ENCODE measurements at regions not wholly inside any gene's neighbourhood (a gene's known extent, or its start where the extent isn't known, plus 50 kb on each side); places are given as distances from the start of the nearest gene placed in this dataset.

DNA sequence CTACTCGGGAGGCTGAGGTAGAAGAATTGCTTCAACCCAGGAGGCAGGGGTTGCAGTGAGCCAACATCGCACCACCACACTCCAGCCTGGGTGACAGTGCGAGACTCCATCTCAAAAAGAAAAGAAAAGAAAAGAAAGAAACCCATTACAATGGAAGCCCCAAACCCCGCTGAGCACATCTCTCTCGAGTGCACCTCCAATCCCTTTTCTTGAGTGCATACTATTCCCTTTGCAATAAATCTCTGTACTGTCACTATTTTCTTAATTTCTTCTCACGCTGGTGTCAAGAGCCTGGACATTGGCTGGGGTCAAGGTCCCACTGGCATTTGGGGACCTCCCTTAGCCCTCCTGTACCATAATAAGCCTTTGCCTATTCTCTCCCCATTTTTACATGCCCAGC, 398.4 kb upstream of the EEF2KMT start:
- TF ChIP-seq, protein P1, sequence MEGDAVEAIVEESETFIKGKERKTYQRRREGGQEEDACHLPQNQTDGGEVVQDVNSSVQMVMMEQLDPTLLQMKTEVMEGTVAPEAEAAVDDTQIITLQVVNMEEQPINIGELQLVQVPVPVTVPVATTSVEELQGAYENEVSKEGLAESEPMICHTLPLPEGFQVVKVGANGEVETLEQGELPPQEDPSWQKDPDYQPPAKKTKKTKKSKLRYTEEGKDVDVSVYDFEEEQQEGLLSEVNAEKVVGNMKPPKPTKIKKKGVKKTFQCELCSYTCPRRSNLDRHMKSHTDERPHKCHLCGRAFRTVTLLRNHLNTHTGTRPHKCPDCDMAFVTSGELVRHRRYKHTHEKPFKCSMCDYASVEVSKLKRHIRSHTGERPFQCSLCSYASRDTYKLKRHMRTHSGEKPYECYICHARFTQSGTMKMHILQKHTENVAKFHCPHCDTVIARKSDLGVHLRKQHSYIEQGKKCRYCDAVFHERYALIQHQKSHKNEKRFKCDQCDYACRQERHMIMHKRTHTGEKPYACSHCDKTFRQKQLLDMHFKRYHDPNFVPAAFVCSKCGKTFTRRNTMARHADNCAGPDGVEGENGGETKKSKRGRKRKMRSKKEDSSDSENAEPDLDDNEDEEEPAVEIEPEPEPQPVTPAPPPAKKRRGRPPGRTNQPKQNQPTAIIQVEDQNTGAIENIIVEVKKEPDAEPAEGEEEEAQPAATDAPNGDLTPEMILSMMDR (IDR thresholded peaks at IDR 0.05; ENCODE audit: extremely low read depth in 1 of 2, insufficient read depth in 1 of 2, low read depth in 1 of 2, low read length in 2 of 2): no peak
- TF ChIP-seq POLR2A (IDR thresholded peaks at IDR 0.05; ENCODE audit: low read depth, low read length): no peak
- no peak for TF ChIP-seq EZH2 (IDR thresholded peaks at IDR 0.05; ENCODE audit: borderline replicate concordance, low read depth, low read length, severe bottlenecking)
- TF ChIP-seq POLR2AphosphoS5 (IDR thresholded peaks at IDR 0.05; ENCODE audit: insufficient read depth, low read depth, low read length): no peak
- TF ChIP-seq FOS (IDR thresholded peaks at IDR 0.05; ENCODE audit: borderline replicate concordance, insufficient read depth, low read length): no peak
- TF ChIP-seq GATA2 (IDR thresholded peaks at IDR 0.05; ENCODE audit: insufficient read depth, insufficient read length, low read depth, low read length): no peak
- TF ChIP-seq MYC (IDR thresholded peaks at IDR 0.05; ENCODE audit: low read depth, low read length): no peak
- TF ChIP-seq JUN (IDR thresholded peaks at IDR 0.05; ENCODE audit: borderline replicate concordance, insufficient read depth, insufficient read length, low read depth): no peak
- TF ChIP-seq, protein P2, sequence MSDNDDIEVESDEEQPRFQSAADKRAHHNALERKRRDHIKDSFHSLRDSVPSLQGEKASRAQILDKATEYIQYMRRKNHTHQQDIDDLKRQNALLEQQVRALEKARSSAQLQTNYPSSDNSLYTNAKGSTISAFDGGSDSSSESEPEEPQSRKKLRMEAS (IDR thresholded peaks at IDR 0.05; ENCODE audit: insufficient read depth, insufficient read length): no peak
